ENCODE measurements at regions not wholly inside any gene's neighbourhood (a gene's known extent, or its start where the extent isn't known, plus 50 kb on each side); places are given as distances from the start of the nearest gene placed in this dataset.

- TF ChIP-seq EZH2 (IDR thresholded peaks at IDR 0.05; ENCODE audit: low read length) = no peak
- TF ChIP-seq CTCF (optimal IDR thresholded peaks at IDR 0.05 in 1 of 3, IDR thresholded peaks at IDR 0.05 in 1 of 3, conservative IDR thresholded peaks at IDR 0.05 in 1 of 3; ENCODE audit: extremely low read depth in 1 of 3, insufficient read depth in 2 of 3, low read length in 3 of 3) = no peak
These were observed 452.5 kb downstream of the MCTP2 start for GRCh38 chr15:94683902-94684301.

Measured in keratinocyte (primary cell).